Esophagus muscularis mucosa (tissue), 4 donors: ENCODE measurements at regions not wholly inside any gene's neighbourhood (a gene's known extent, or its start where the extent isn't known, plus 50 kb on each side); places are given as distances from the start of the nearest gene placed in this dataset.

Experiments used
- DNase-seq: peaks from one replicate; pipeline ENCODE4 v3.0.0-alpha.2; 2017; ENCODE audit errors: extremely low spot score
- H3K27ac ChIP-seq, 4 donors: fragments of 200-600 bp; sonication (generic); replicated peaks in 1 of 4; 1 replicate in 3 of 4; 2 replicates in 1 of 4; pipeline ENCODE4 v1.5.1; 2016 to 2019; ENCODE audit warnings: mild to moderate bottlenecking in 1 of 4
- H3K27me3 ChIP-seq, 4 donors: fragments of 200-600 bp; sonication (generic); one replicate each; pipeline versions ENCODE4 v1.5.1 to v1.6.0; 2016 to 2019
- H3K36me3 ChIP-seq, 4 donors: fragments of 200-600 bp; sonication (generic); one replicate each; pipeline ENCODE4 v1.5.1; 2016 to 2019
- H3K4me1 ChIP-seq, 4 donors: fragments of 200-600 bp; sonication (generic); one replicate each; pipeline ENCODE4 v1.5.1; 2016 to 2019
- H3K4me3 ChIP-seq, 4 donors: fragments of 200-600 bp; sonication (generic); 1 replicate in 2 of 4; 2 replicates in 2 of 4; pipeline ENCODE4 v1.5.1; 2016 to 2019; ENCODE audit warnings: mild to moderate bottlenecking in 4 of 4, moderate library complexity in 1 of 4
- H3K9me3 ChIP-seq, 4 donors: fragments of 200-600 bp; sonication (generic); 1 replicate in 3 of 4; 2 replicates in 1 of 4; pipeline ENCODE4 v1.5.1; 2016 to 2019
- CTCF ChIP-seq, 3 experiments: fragments of 200-600 bp in 2 of 3; fragments of 450-650 bp in 1 of 3; sonication (generic) in 2 of 3; IDR thresholded peaks; one replicate each; pipeline ENCODE4 v1.5.1; 2017 to 2019; ENCODE audit warnings: antibody characterized with exemption in 3 of 3, mild to moderate bottlenecking in 2 of 3, moderate library complexity in 1 of 3
- EP300 ChIP-seq: sonication (generic); formaldehyde crosslinking; IDR thresholded peaks from one replicate; pipeline ENCODE4 v1.6.1; 2017; ENCODE audit warnings: antibody characterized with exemption
- POLR2A ChIP-seq: fragments of 450-650 bp; IDR thresholded peaks from one replicate; pipeline ENCODE4 v1.6.1; 2017; ENCODE audit warnings: antibody characterized with exemption, moderate library complexity, mild to moderate bottlenecking, low read depth
- POLR2AphosphoS5 ChIP-seq, 2 donors: sonication (generic); formaldehyde crosslinking; IDR thresholded peaks; one replicate each; pipeline ENCODE4 v1.6.1; 2017; ENCODE audit warnings: antibody characterized with exemption in 2 of 2
- WGBS: methylation state at CpG from one replicate; pipeline ENCODE4 v1.1.5; 2018; 5-methylcytosine and 5-hydroxymethylcytosine counted together
- intact Hi-C: fragments of 100-400 bp; cut with DNase I; formaldehyde crosslinking; loops from one replicate; pipeline ENCODE4 v1.15.1; 2023

DNA sequence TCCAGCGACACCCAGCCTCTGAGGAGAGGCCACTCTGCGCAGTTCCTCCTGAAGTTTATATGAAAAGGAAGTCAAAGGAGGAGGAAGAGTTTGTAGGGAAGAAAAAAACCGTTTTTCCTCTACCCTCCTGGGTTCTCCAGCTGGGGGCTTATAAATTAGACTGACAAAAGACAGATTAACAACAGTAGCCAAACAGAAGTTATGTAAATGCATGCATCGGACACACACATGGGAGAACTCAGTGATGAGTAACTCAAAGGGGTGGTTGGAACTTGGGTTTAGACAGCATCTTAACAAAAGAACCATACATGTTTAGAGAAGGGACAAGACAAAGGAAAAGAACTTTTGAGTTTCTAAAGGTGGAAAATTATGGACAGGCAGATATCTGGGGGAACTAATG, 71.2 kb downstream of the CD24 start:
- WGBS = 58% methylated on average over 4 of the region's 4 CpGs
- H3K9me3 ChIP-seq = peaks cover 0 to 28% (median 19%) of the 10 kb centered on the region in 4 donors
- no peak for DNase-seq
- intact Hi-C loops = no loop called here
- no peaks in the 10 kb centered on the region for H3K36me3 ChIP-seq
- no peaks in the 10 kb centered on the region for H3K4me1 ChIP-seq
- TF ChIP-seq EP300 (no peak), POLR2AphosphoS5 (IDR thresholded peaks at IDR 0.05) (no peak), POLR2A (no peak)
- H3K27me3 ChIP-seq = no peaks in the 10 kb centered on the region
- no peak overlapping the region for H3K4me3 ChIP-seq
- H3K27ac ChIP-seq = no peak overlapping the region

- no peak for DNase-seq
- intact Hi-C loops = no loop called here
- H3K4me1 ChIP-seq = no peaks in the 10 kb centered on the region
- H3K4me3 ChIP-seq = no peak overlapping the region
- H3K36me3 ChIP-seq = no peaks in the 10 kb centered on the region
- no peak overlapping the region for H3K27ac ChIP-seq
- H3K9me3 ChIP-seq = peaks cover 0 to 28% (median 19%) of the 10 kb centered on the region in 4 donors
- no peaks in the 10 kb centered on the region for H3K27me3 ChIP-seq
- TF ChIP-seq EP300 (no peak), POLR2A (no peak), POLR2AphosphoS5 (IDR thresholded peaks at IDR 0.05) (no peak), CTCF (IDR thresholded peaks at IDR 0.05) (no peak)
- 82% methylated on average over 3 of the region's 3 CpGs for WGBS
These were observed 73.5 kb downstream of the CD24 start for GRCh38 chr6:106901062-106901461.

GRCh38 chr6:106899697-106900096, 74.8 kb downstream of the CD24 start:
- Histone ChIP-seq H3K36me3 (no peaks in the 10 kb centered on the region), H3K27ac (no peak overlapping the region), H3K27me3 (no peaks in the 10 kb centered on the region), H3K4me3 (no peak overlapping the region), H3K9me3 (peaks cover 0 to 28% (median 19%) of the 10 kb centered on the region in 4 donors), H3K4me1 (no peaks in the 10 kb centered on the region)
- WGBS = 80% methylated on average over 4 of the region's 4 CpGs
- intact Hi-C loops = no loop called here
- TF ChIP-seq EP300 (no peak), POLR2AphosphoS5 (IDR thresholded peaks at IDR 0.05) (no peak), POLR2A (no peak), CTCF (IDR thresholded peaks at IDR 0.05) (no peak)
- DNase-seq = no peak

DNA sequence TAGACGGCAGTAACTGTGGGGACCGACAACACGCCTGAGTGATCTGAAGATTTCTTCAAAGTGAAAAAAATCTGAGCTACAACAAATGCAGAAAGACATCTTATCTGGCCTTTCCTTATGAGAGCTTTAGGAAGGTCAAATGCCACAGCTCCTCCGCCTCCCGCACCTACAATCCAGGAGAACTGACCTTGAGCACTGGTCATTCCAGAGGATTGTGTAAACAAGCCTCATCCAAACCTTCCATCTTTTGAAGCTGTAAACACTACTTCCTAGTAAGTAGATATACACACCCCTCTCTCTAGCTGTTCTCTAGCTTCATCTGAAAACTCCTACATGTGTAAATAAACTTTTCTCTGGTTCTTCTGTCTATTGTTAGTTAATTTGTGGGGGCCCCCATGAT, 76.9 kb downstream of the CD24 start:
- WGBS = 78% methylated on average over 5 of the region's 5 CpGs
- Histone ChIP-seq H3K4me3 (no peak overlapping the region), H3K4me1 (no peaks in the 10 kb centered on the region), H3K36me3 (no peaks in the 10 kb centered on the region), H3K9me3 (peaks cover 0 to 24% (median 19%) of the 10 kb centered on the region in 4 donors), H3K27ac (no peak overlapping the region), H3K27me3 (peaks cover 0 to 4% (median 0%) of the 10 kb centered on the region in 4 donors)
- TF ChIP-seq POLR2A (no peak), EP300 (no peak), CTCF (IDR thresholded peaks at IDR 0.05) (no peak), POLR2AphosphoS5 (IDR thresholded peaks at IDR 0.05) (no peak)
- no peak for DNase-seq
- intact Hi-C loops = no loop called here

- peaks cover 0 to 7% (median 7%) of the 10 kb centered on the region in 4 donors for H3K9me3 ChIP-seq
- H3K27ac ChIP-seq = no peak overlapping the region
- H3K27me3 ChIP-seq = peaks cover 0 to 8% (median 0%) of the 10 kb centered on the region in 4 donors
- intact Hi-C loops = no loop called here
- H3K4me1 ChIP-seq = no peaks in the 10 kb centered on the region
- H3K4me3 ChIP-seq = no peak overlapping the region
- 80% methylated on average over 5 of the region's 5 CpGs for WGBS
- H3K36me3 ChIP-seq = no peaks in the 10 kb centered on the region
- no peak for TF ChIP-seq POLR2A
- TF ChIP-seq EP300 = no peak
- TF ChIP-seq CTCF (IDR thresholded peaks at IDR 0.05) = no peak
- TF ChIP-seq POLR2AphosphoS5 (IDR thresholded peaks at IDR 0.05) = no peak
- DNase-seq = no peak
These were observed 78.9 kb downstream of the CD24 start for GRCh38 chr6:106895703-106896040.
